Embryonic facial prominence (tissue), 1 donor: ENCODE measurements at regions not wholly inside any gene's neighbourhood (a gene's known extent, or its start where the extent isn't known, plus 50 kb on each side); places are given as distances from the start of the nearest gene placed in this dataset.

Experiments used
- DNase-seq: peaks from one replicate; pipeline ENCODE4 v3.0.0-alpha.2; 2016; ENCODE audit errors: extremely low spot score

- DNase-seq, result no peak
Observed at GRCh38 chr6:56407883-56408410, 160.6 kb upstream of the COL21A1 start.

- no peak for DNase-seq
Observed at GRCh38 chr6:56406276-56407269, 159.2 kb upstream of the COL21A1 start.

GRCh38 chr6:56404599-56404998 lies 157.2 kb upstream of the COL21A1 start:
- DNase-seq, result no peak

GRCh38 chr6:56403745-56404144 lies 156.4 kb upstream of the COL21A1 start:
- no peak for DNase-seq

- no peak for DNase-seq
Observed at GRCh38 chr6:56401477-56402070, 154.2 kb upstream of the COL21A1 start.

- DNase-seq, result no peak
Observed at GRCh38 chr6:56400273-56400672, 152.9 kb upstream of the COL21A1 start.

GRCh38 chr6:56399672-56400263 lies 152.4 kb upstream of the COL21A1 start:
- no peak for DNase-seq

GRCh38 chr6:56399250-56399671 lies 151.9 kb upstream of the COL21A1 start:
- no peak for DNase-seq

GRCh38 chr6:56396435-56396834 lies 149.1 kb upstream of the COL21A1 start:
- no peak for DNase-seq

GRCh38 chr6:56393615-56394612 lies 146.5 kb upstream of the COL21A1 start:
- DNase-seq, result no peak

GRCh38 chr6:56388415-56388755 lies 141.0 kb upstream of the COL21A1 start:
- no peak for DNase-seq

- DNase-seq, result no peak
Observed at GRCh38 chr6:56387621-56388414, 140.4 kb upstream of the COL21A1 start.

- no peak for DNase-seq
Observed at GRCh38 chr6:56386717-56387116, 139.3 kb upstream of the COL21A1 start.

GRCh38 chr6:56385981-56386593 lies 138.7 kb upstream of the COL21A1 start:
- no peak for DNase-seq

GRCh38 chr6:56383160-56383559 lies 135.8 kb upstream of the COL21A1 start:
- DNase-seq, result no peak

GRCh38 chr6:56382416-56382940 lies 135.1 kb upstream of the COL21A1 start:
- DNase-seq, result no peak

GRCh38 chr6:56381801-56382251 lies 134.4 kb upstream of the COL21A1 start:
- no peak for DNase-seq

GRCh38 chr6:56380476-56380875 lies 133.1 kb upstream of the COL21A1 start:
- DNase-seq, result no peak

- DNase-seq, result no peak
Observed at GRCh38 chr6:56378966-56379585, 131.7 kb upstream of the COL21A1 start.
